GM12872 (cell line): ENCODE measurements at regions not wholly inside any gene's neighbourhood (a gene's known extent, or its start where the extent isn't known, plus 50 kb on each side); places are given as distances from the start of the nearest gene placed in this dataset.

Source experiments
- TF ChIP-seq, protein P1 (sequence below): IDR thresholded peaks from 3 replicates; pipeline ENCODE4 v1.5.1; 2011; ENCODE audit warnings: low read depth, mild to moderate bottlenecking, low read length, moderate library complexity; ENCODE audit not compliant: insufficient read depth

DNA sequence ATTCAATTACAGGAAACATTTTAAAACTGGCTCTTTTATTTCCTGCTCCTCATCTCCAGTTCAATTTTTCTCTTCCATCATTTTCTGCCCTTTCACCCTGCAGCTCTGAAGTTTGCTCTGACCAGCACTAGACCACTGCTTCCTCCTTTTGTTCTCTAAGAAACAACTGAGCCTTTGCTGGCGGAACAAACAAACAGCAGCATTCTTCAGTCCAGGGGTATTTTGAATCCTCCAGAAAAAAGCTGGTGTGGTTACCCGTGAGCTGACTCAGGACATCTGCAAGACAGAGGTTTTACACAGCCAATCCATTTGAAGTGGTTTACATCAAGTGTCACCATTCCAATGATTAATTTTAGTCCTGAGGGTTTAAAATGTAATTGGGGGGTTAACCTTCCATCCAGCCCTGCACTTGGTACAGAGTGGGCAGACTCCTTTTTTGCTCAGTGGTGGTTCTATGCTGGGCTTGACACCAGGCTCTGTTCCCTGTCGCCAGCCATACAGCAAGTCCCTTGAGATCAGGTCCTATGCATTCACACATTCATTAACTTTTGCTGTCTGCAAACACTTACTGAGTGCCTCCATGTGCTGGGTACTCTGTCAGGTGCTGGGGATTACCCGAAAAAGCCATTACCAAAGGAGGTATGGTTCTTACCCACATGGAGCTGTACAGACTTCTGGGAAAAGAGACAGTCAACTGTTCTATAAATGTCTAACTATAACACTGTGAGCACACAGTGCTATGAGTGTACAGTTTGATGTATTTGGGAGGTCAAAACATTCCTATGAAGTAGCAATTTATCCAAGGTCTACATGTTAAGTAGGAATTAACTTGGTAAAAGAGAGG is 909.4 kb upstream of the GYPC start:
- TF ChIP-seq, protein P1, sequence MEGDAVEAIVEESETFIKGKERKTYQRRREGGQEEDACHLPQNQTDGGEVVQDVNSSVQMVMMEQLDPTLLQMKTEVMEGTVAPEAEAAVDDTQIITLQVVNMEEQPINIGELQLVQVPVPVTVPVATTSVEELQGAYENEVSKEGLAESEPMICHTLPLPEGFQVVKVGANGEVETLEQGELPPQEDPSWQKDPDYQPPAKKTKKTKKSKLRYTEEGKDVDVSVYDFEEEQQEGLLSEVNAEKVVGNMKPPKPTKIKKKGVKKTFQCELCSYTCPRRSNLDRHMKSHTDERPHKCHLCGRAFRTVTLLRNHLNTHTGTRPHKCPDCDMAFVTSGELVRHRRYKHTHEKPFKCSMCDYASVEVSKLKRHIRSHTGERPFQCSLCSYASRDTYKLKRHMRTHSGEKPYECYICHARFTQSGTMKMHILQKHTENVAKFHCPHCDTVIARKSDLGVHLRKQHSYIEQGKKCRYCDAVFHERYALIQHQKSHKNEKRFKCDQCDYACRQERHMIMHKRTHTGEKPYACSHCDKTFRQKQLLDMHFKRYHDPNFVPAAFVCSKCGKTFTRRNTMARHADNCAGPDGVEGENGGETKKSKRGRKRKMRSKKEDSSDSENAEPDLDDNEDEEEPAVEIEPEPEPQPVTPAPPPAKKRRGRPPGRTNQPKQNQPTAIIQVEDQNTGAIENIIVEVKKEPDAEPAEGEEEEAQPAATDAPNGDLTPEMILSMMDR, result no peak

DNA sequence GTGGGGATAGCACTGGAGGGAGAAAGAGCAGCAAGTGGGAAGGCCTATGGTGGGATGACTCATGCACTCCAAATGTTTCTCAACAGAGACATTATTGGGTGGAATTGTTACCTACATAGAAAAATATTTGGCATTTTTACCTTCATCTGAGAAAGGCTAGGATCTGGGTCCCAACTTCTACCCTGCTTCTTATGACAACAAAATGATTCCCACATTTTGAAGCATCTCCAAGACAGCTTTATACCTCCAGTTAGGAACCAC is 908.9 kb upstream of the GYPC start:
- TF ChIP-seq, protein P1, result no peak

DNA sequence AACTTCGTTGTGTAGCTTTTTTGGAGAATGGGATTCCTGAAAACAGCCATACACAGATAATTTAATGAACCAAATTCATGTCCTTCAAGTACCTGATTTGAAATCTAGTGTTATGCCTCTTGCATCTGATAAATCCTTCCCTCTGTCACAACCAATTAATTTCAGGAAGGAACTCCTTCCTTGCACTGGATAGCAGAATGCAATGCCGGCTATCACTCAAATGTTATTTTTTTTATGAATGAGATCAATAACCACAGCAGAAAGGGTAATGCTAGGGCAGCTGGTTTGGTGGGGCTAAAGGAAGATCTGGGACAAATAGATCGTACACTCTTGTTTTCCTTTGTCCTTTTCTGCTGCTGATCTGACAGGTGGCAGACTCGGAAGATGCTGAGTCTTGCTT is 899.5 kb upstream of the GYPC start:
- TF ChIP-seq, protein P1, result no peak

DNA sequence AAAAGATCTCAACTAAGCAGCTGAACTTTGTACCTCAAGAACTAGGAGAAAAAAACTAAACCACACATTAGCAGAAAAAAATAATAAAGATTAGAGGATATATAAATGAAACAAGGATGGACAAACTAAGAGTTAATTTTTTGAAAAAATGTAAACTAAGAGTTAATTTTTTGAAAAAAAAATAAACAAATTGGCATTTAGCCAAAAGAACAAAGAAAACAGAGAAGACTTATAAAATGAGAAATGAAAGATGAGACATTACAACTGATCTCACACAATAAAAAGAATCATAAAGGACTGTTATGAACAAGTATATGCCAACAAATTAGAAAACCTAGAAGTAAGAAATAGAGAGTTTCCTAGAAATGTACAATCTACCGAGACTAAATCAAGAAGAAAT is 859.2 kb upstream of the GYPC start:
- TF ChIP-seq, protein P1, result no peak

DNA sequence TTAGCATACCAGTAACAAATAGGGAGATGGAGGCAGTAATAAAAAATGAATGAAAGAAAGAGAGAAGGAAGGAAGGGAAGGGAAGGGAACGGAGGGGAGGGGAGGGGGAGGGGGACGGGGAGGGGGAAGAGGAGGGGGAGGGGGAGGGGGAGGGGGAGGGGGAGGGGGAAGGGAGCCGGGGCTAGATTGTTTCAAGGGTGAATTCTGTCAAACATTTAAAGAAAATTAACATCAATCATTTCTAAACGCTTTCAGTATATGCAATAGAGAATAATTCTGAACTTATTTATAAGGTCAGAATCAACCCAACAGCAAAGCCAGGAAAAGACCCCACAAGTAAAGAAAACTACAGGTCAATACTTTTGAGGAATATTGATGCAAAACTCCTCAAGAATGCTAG is 858.8 kb upstream of the GYPC start:
- TF ChIP-seq, protein P1, result no peak

DNA sequence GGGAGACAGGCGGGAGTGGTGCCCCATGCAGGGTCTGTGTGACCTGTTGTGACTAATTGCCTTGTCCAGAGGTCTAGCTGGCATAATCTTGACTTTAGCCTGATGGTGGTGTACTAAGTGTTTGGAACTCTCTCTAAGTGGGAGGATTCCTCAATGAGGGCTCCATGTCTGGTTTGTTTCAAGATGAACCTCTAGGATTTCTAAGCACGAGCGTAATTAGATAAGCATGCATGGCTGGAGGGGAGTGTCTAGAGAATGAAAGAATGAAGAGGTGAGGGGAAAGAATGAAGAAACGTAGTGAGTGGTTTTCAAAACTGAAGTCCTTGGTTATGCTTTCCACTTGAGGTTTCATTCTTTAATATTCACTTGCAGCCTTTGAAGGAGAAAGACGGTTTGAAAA is 833.2 kb upstream of the GYPC start:
- TF ChIP-seq, protein P1, result no peak

DNA sequence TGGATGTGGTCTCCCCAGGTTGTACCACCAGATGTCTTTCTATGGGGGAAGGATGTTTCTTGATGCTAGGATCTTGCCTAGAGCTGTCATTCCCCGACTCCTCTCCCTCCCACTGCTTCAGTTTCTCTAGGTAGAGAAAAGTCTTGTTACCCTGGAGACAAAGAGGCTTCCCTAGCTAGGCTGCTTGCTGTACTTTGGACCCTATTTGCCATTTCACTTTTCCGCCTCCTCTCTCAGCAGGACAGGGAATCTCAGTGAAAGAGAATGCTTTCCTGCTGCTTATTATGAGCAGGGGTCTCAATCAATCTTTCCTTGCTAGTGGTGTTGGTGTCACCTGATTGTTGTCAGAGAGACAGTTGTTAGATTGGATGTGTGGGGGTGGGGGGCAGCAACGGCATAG is 818.8 kb upstream of the GYPC start:
- TF ChIP-seq, protein P1, result no peak
